K562 (cell line): ENCODE measurements at regions not wholly inside any gene's neighbourhood (a gene's known extent, or its start where the extent isn't known, plus 50 kb on each side); places are given as distances from the start of the nearest gene placed in this dataset.

Source experiments
- ATAC-seq: fragments of 200-7000 bp; cut with Tn5 transposase; 3 replicates; pipeline ENCODE4 v1.9.1; 2020; ENCODE audit warnings: moderate library complexity
- BruUV-seq: library from RNA; stranded (reverse); fragments of 400-500 nt; replicated peaks from 2 replicates; lab custom pipeline; 2021; lab: Mats Ljungman, UMichigan
- CTCF ChIA-PET: fragments of 300-600 bp; formaldehyde crosslinking; extraction: SDS; loops from one replicate; lab custom pipeline; 2021; ENCODE audit warnings: low intra/inter-chr PET ratio; lab: Yijun Ruan, JAX
- POLR2A ChIA-PET: fragments of 300-600, 350-650 bp; sonication (Branson Sonifier 250); formaldehyde crosslinking; extraction: SDS; loops from one replicate; lab custom pipeline; 2021; ENCODE audit warnings: antibody characterized with exemption, inconsistent platforms; lab: Yijun Ruan, JAX
- DNase-seq, 4 experiments: peaks; one replicate each; pipeline versions ENCODE4 v3.0.0 to v3.0.0-alpha.2; 2011 to 2018; ENCODE audit warnings: low spot score in 3 of 4, mixed read lengths in 3 of 4; ENCODE audit errors: extremely low read depth in 1 of 4
- FAIRE-seq: peaks from 2 replicates; lab custom pipeline; 2011; peaks lifted over from hg19 to GRCh38; lab: Jason Lieb, UNC
- H2AFZ ChIP-seq: 2 replicates; pipeline ENCODE4 v1.6.0; 2011; ENCODE audit warnings: low read depth, low read length, control low read depth, inconsistent platforms
- H3K27ac ChIP-seq: fragments of 200-600 bp; 3 replicates; pipeline ENCODE4 v1.8.0; 2011; ENCODE audit warnings: low read depth, mild to moderate bottlenecking, control low read depth, inconsistent platforms, low read length, moderate library complexity, mixed read lengths; ENCODE audit errors: extremely low read depth
- H3K27me3 ChIP-seq, 2 experiments: fragments of 300-600 bp in 1 of 2; 2 replicates in 1 of 2; 3 replicates in 1 of 2; pipeline versions ENCODE4 v1.6.0 to v1.8.0; 2011; ENCODE audit warnings: inconsistent platforms in 2 of 2, low read length in 2 of 2, mild to moderate bottlenecking in 1 of 2, mixed read lengths in 1 of 2, moderate library complexity in 1 of 2; ENCODE audit not compliant: control insufficient read depth in 2 of 2, insufficient read depth in 2 of 2
- H3K36me3 ChIP-seq: fragments of 300-600 bp; 3 replicates; pipeline ENCODE4 v1.8.0; 2011; ENCODE audit warnings: mild to moderate bottlenecking, low read length, inconsistent platforms; ENCODE audit not compliant: control insufficient read depth, insufficient read depth
- H3K4me1 ChIP-seq, 2 experiments: fragments of 200-600 bp in 1 of 2; replicated peaks in 1 of 2; 2 replicates in 1 of 2; 3 replicates in 1 of 2; pipeline versions ENCODE4 v1.5.1 to v1.8.0; 2011; ENCODE audit warnings: inconsistent platforms in 2 of 2, low read length in 2 of 2, mild to moderate bottlenecking in 1 of 2, mixed read lengths in 1 of 2, moderate library complexity in 1 of 2; ENCODE audit not compliant: control insufficient read depth in 2 of 2, insufficient read depth in 2 of 2
- H3K4me2 ChIP-seq: 2 replicates; pipeline ENCODE4 v1.6.1; 2011; ENCODE audit warnings: low read length, control low read depth, inconsistent platforms, mixed read lengths; ENCODE audit not compliant: insufficient read depth
- H3K4me3 ChIP-seq: fragments of 200-600 bp; sonication (generic), shearing (Covaris generic); 2 replicates; pipeline ENCODE4 v1.5.1; 2016; ENCODE audit warnings: control low read depth, inconsistent platforms
- H3K79me2 ChIP-seq: fragments of 200-600 bp; 3 replicates; pipeline ENCODE4 v1.8.0; 2011; ENCODE audit warnings: low read length, inconsistent platforms; ENCODE audit not compliant: control insufficient read depth, insufficient read depth
- H3K9ac ChIP-seq, 2 experiments: 2 replicates each; pipeline versions ENCODE4 v1.6.0 to v1.6.1; 2011; ENCODE audit warnings: low read depth in 2 of 2, low read length in 2 of 2, control low read depth in 1 of 2, inconsistent platforms in 1 of 2, mild to moderate bottlenecking in 1 of 2, mixed read lengths in 1 of 2; ENCODE audit not compliant: insufficient read depth in 1 of 2
- H3K9me1 ChIP-seq: one replicate; pipeline ENCODE4 v1.6.0; 2011; ENCODE audit warnings: inconsistent platforms, mild to moderate bottlenecking, low read length, moderate library complexity; ENCODE audit not compliant: control insufficient read depth, insufficient read depth
- H3K9me3 ChIP-seq: replicated peaks from 2 replicates; pipeline ENCODE4 v1.5.1; 2011; ENCODE audit warnings: low read depth, low read length, inconsistent platforms; ENCODE audit not compliant: control insufficient read depth, insufficient read depth
- H4K20me1 ChIP-seq: replicated peaks from 2 replicates; pipeline ENCODE4 v1.6.1; 2011; ENCODE audit warnings: low read length, inconsistent platforms, mixed read lengths; ENCODE audit not compliant: control insufficient read depth, insufficient read depth
- BCOR ChIP-seq: fragments of 450-650 bp; IDR thresholded peaks from 2 replicates; pipeline ENCODE4 v1.6.1; 2016
- C11orf30 ChIP-seq: fragments of 450-650 bp; IDR thresholded peaks from 2 replicates; pipeline ENCODE4 v1.6.1; 2016; ENCODE audit warnings: low read depth, mild to moderate bottlenecking
- CTCF ChIP-seq, 3 experiments: IDR thresholded peaks in 2 of 3; conservative IDR thresholded peaks in 1 of 3; 2 replicates each; pipeline ENCODE4 v1.5.1; 2011 to 2012; ENCODE audit warnings: low read length in 3 of 3, mild to moderate bottlenecking in 3 of 3, control low read depth in 2 of 3, improper control_type of control experiment in 1 of 3, inconsistent platforms in 1 of 3, low read depth in 1 of 3, mixed read lengths in 1 of 3, moderate library complexity in 1 of 3; ENCODE audit not compliant: insufficient read depth in 2 of 3
- MYBL2 ChIP-seq, 2 experiments: fragments of 450-650 bp in 1 of 2; sonication (generic) in 1 of 2; formaldehyde crosslinking in 1 of 2; IDR thresholded peaks; 2 replicates each; pipeline versions ENCODE4 v1.6.1 to v1.8.1; 2017 to 2022; ENCODE audit warnings: borderline replicate concordance in 1 of 2, inconsistent platforms in 1 of 2, low read depth in 1 of 2, mild to moderate bottlenecking in 1 of 2, missing genetic modification reagents in 1 of 2, moderate library complexity in 1 of 2
- RBM25 ChIP-seq: fragments of 200-400 bp; formaldehyde crosslinking; IDR thresholded peaks from 2 replicates; pipeline ENCODE4 v1.6.1; 2018; ENCODE audit warnings: low read length, low read depth, moderate library complexity; ENCODE audit not compliant: severe bottlenecking
- THRB ChIP-seq: fragments of 450-650 bp; formaldehyde crosslinking; conservative IDR thresholded peaks from 2 replicates; pipeline ENCODE4 v1.4.0; 2022; ENCODE audit warnings: mild to moderate bottlenecking, missing genetic modification characterization
- ZNF444 ChIP-seq: fragments of 250-450 bp; sonication (Bioruptor Pico); IDR thresholded peaks from 2 replicates; pipeline ENCODE4 v1.4.0; 2020; ENCODE audit warnings: mild to moderate bottlenecking, moderate library complexity
- ZNF740 ChIP-seq, 3 experiments: fragments of 200-800 bp in 1 of 3; sonication (Bioruptor generic) in 1 of 3; sonication (generic) in 1 of 3; formaldehyde crosslinking in 1 of 3; IDR thresholded peaks; 2 replicates each; pipeline versions ENCODE4 v1.6.1 to v1.8.0; 2016 to 2022; ENCODE audit warnings: mild to moderate bottlenecking in 2 of 3, missing compliant biosample characterization in 2 of 3, missing genetic modification characterization in 2 of 3, missing genetic modification reagents in 1 of 3
- WGBS: fragments of 100-300 bp; shearing (Covaris generic); methylation state at CpG from one replicate; pipeline ENCODE4 v1.1.6; 2016; ENCODE audit warnings: low coverage, mixed read lengths; ENCODE audit not compliant: insufficient coverage; ENCODE audit errors: missing lambda C conversion rate; 5-methylcytosine and 5-hydroxymethylcytosine counted together
- in situ Hi-C: fragments of 300-500 bp; cut with MboI; formaldehyde crosslinking; loops from 4 replicates; pipeline ENCODE4 v1.15.0; 2018; ENCODE audit warnings: inconsistent platforms, mixed read lengths
- intact Hi-C: fragments of 100-400 bp; cut with micrococcal nuclease; formaldehyde crosslinking; loops from 2 replicates; pipeline ENCODE4 v1.14.2; 2022

GRCh38 chr12:4191642-4192041 lies 81.9 kb upstream of the CCND2 start (continued):
- TF ChIP-seq ZNF740 (CRISPR knock-in tag; IDR thresholded peaks at IDR 0.05) = no peak
- no peak for TF ChIP-seq ZNF740 (tag; IDR thresholded peaks at IDR 0.05)
- TF ChIP-seq CTCF (IDR thresholded peaks at IDR 0.05 in 2 of 3, conservative IDR thresholded peaks at IDR 0.05 in 1 of 3; ENCODE audit: insufficient read depth in 2 of 3, low read depth in 1 of 3, low read length in 3 of 3) = no peak
- TF ChIP-seq MYBL2 (IDR thresholded peaks at IDR 0.05; ENCODE audit: low read depth) = no peak
- no peak for TF ChIP-seq MYBL2 (CRISPR knock-in tag; IDR thresholded peaks at IDR 0.05; ENCODE audit: borderline replicate concordance)
- TF ChIP-seq ZNF444 (CRISPR knock-in tag) = no peak
- TF ChIP-seq C11orf30 = peak; percentile 23; the same call in 1 of the 2 replicates

- Histone ChIP-seq H3K9me1 (no peaks in the 10 kb centered on the region), H3K27ac (no peak overlapping the region), H3K4me2 (no peak overlapping the region), H3K79me2 (no peaks in the 10 kb centered on the region), H3K27me3 (peaks cover 12 to 26% of the 10 kb centered on the region in 2 experiments; a peak in 3 of 5 replicates), H4K20me1 (no peaks in the 10 kb centered on the region), H3K4me1 (peaks cover 0 to 4% of the 10 kb centered on the region in 2 experiments; a peak in 1 of 5 replicates), H3K4me3 (no peak overlapping the region), H3K36me3 (no peaks in the 10 kb centered on the region), H3K9ac (no peak overlapping the region), H3K9me3 (no peaks in the 10 kb centered on the region), H2AFZ (no peak overlapping the region)
- ChIA-PET POLR2A (interaction anchor here (0.9 to 1.0 kb wide), 2 partner anchors 13 to 86 kb away, joined by 3 read pairs; no protein-coding TSS in a partner anchor), CTCF (no interaction called here)
- intact Hi-C loops = no loop called here
- DNase-seq = no peak
- TF ChIP-seq BCOR (peak; percentile 23; the same call in 1 of the 2 replicates), RBM25 (peak; percentile 82), THRB (CRISPR knock-in tag) (no peak)
- FAIRE-seq = no peak
- no TSS peak for BruUV-seq
- in situ Hi-C loops = no loop called here
- 40% methylated on average over 3 of the region's 3 CpGs for WGBS
- ATAC-seq = no peak
These were observed 82.4 kb upstream of the CCND2 start for GRCh38 chr12:4191149-4191548.
